ENCODE measurements at regions not wholly inside any gene's neighbourhood (a gene's known extent, or its start where the extent isn't known, plus 50 kb on each side); places are given as distances from the start of the nearest gene placed in this dataset.

DNA sequence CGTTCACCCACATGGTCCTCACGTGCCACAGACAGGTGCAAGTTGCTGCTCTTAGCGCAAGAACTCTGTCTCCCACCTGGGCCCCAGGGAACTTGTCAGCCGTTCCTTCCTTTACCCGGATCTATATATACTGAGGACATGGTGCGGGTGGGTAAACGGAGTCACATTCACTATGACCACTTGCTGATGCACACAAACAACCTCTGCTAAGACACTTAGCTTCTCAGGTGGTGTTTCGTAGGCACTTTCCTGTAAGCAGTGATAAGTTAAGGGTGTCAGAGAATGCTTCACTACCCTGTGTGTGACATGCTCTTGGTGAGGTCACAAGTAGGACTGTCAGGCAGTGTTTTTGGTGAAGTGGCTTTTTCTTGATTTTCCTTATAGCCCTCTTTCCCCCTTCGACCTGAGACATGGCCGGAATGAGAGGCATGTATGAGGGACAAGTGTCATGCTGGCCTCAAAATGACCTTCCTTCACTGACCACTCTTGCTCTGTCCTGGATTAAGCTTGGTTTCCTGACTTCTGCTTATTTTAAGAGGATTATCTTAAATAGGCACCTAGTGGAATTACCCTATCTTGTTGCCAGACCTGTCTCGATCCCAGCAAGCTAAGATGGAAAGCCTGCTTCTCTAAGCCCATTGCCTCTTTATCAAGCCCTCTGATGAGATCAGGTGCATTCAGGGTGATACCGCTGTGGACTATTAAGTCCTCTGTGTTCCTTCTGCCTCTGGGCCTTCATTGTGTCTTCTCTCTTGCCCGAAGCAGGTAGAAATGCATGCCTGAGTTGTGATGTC is 97.1 kb upstream of the CELF4 start:
- DNase-seq = no peak

- no peak for DNase-seq
Observed at GRCh38 chr18:37662099-37662498, 96.5 kb upstream of the CELF4 start.

DNA sequence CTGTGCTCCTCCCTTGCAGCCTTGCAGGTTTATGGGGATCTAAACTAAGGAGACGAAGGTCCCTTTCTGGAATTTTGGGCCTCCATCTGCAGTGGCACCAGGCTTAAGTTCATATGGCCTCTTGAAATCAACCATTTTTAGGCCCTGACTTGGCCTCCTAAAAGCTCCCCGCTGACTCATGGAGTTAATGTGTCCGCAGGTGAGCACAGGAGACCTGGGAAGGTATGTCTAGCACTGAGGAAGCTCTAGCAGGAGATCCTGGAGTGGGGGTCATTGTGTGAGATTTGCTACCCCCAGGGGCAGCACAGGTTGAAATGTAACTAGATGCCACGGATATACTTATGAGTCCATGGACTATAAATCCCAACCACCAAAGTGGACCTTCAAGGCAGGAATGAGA is 95.9 kb upstream of the CELF4 start:
- DNase-seq = no peak

GRCh38 chr18:37661061-37661460 is 95.5 kb upstream of the CELF4 start:
- no peak for DNase-seq

DNA sequence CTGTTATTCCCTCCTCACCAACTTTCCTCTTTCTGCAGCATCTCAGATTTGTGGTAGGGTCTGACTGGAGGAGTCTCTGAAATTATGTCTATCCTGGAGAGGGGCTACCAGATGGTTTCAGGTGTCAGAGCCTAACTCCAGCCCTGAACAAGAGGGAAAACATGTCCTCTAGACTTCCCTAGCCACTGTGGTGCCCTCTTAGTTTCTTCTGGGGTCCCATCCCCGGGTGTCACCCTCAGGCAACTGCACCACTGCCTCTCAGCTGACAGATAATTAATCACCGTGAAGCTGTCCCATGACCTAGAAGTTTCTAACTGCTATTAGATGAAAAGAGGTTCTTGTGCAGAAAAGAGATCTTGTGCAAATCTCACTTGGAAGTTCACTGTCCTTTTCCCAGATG is 95.1 kb upstream of the CELF4 start:
- no peak for DNase-seq

- no peak for DNase-seq
Observed at GRCh38 chr18:37659906-37660305, 94.3 kb upstream of the CELF4 start.

DNA sequence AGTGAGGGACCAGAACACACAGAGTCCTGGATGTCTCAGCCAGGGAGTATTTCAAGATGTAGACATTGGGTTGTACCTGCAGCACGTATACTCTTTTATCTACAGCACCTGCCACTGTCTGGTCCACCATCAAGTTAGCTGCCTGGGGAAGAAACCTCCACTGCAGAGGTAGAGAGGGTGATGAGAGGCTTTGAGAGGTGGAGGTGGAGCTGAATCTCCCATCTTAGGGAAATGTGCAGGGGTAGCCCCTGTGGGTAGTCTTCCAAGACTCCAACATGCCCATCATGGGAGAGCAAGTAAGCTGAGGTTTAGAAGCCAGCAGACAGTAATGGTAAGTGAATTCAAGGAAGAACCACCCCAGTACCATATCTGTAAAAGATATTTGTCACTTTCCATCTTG is 93.3 kb upstream of the CELF4 start:
- no peak for DNase-seq

- DNase-seq = no peak
Observed at GRCh38 chr18:37657493-37657892, 91.9 kb upstream of the CELF4 start.

DNA sequence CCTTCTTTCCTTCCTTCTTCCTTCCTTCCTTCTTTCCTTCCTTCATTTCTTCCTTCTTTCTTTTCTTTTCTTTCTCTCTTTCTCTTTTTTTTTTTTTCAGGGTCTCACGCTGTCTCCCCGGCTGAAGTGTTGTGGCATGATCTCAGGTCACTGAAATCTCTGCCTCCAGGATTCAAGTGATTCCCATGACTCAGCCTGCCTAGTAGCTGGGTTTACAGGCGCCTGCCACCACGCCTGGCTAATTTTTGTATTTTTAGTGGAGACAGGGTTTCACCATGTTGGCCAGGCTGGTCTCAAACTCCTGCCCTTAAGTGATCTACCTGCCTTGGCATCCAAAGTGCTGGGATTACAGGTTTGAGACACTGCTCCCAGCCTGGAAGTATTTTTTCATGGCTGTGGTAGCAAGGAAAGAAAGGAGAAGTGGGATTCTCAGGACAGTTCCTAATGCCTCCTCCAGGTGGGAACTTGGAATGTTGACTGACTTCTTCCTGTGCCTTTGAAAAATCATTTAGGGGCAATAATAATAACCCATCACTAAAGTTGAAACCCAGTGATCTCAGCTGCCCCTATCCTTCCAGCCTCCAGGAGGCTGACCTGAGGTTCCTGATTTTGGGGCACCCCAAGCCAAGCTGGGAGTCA is 89.3 kb upstream of the CELF4 start:
- no peak for DNase-seq

DNA sequence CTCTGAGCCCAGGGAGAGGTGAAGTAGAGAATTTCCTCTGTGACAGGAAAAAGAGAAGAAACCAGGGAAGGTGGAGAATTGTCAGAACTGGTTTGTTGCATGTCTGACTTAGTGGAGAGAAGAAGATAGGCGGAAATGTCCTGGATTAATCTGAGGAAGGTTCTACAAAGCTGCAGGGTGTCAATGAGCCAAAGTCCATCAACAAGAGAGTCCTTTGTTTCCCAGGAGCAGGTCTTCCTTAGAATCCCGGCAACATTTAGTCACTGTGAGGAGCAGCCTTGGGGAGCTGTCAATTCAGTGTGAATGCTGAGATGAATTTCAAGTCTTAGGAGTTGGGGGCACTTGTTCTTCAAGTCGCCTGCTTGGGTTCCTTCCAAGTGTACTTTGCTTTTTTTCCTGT is 88.4 kb upstream of the CELF4 start:
- no peak for DNase-seq

DNA sequence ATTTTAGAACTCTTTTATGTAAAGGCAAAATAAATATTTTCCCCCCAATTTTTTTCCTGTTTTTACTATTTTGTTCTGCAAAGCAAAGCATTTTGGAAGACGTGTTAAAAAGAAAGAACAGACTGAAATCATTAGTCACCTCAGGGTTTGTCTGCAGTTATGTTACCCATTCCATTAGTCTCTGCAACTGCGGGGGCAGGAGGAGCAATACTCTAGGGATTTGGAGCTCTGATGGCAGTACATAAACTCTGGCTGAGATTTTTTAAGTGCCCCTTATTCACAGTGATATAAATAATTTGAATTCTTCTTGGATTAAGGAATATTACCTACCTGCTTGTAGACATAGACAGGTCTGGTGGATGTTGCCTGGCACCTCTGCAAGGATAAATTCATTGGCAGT is 88.0 kb upstream of the CELF4 start:
- DNase-seq = no peak

DNA sequence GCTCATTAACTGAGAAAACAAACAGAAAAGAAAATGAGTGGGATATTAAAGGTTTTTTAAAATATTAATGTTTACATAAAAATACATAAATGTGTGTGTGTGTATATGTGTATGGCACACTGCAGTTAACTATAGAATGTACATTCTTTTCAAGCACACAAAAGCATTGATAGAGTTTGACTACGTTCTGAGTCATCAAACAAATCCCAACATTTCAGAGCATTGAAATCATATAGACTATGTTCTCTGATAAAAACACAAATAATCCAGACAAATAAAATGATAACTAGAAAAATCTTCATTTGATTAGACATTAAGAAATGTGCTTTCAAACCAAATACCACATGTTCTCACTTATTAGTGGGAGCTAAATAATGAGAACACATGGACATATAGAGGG is 84.3 kb upstream of the CELF4 start:
- no peak for DNase-seq

DNA sequence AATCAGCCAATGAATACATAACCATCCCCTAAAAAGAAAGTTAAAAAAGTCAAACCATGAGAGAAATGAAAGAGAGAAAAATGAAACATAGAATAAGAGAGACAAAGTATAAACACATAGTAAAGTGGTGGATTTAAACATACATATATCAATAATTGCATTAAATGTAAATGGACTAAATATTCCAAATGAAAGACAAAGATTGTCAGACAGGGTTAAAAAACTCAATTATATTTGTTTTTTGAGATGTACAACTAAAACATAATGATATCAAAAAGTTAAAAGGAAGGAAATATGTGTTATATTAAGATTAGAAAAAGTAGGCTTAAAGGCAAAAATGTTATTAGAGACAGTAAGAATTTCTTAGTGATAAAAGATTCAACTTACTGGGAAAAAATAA is 83.8 kb upstream of the CELF4 start:
- no peak for DNase-seq

GRCh38 chr18:37641573-37641972 is 76.0 kb upstream of the CELF4 start:
- no peak for DNase-seq

DNA sequence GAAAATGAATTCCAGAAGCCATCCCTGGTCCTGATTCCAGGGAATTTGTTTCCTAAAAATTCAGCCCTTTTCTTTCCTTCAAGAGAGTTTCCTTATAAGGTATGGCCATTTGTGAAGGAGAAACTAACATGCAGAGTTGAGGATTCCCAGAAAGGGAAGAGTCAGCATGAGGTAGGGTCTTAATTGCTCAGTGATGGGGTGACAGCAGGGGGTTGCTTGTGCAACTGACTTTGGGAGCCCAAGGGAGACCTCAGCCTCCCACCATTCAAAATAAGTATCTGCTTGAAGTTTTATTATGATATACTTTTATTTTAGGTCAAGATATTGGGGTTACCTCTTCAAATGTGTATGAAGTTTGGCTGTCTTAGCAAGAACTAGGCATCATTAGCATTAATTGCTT is 74.9 kb upstream of the CELF4 start:
- no peak for DNase-seq

- no peak for DNase-seq
Observed at GRCh38 chr18:37639846-37640245, 74.2 kb upstream of the CELF4 start.

DNA sequence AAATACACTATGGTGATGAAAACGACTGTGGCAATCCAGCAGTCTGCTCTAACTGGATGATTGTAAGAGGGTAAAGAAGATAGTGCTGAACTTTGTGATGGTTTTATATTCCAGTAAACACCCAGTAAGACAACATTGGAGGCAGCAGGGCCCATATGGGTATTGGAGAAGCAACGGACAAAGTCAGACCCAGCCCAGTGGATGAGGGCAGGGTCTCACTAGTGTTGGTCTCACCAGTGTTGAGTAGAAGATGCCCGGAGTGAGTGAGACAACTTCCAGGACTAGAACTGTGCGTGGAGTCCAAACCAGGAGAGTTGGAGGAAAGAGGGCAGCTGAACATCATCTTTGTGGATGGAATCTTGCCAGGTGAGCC is 71.9 kb upstream of the CELF4 start:
- no peak for DNase-seq

DNA sequence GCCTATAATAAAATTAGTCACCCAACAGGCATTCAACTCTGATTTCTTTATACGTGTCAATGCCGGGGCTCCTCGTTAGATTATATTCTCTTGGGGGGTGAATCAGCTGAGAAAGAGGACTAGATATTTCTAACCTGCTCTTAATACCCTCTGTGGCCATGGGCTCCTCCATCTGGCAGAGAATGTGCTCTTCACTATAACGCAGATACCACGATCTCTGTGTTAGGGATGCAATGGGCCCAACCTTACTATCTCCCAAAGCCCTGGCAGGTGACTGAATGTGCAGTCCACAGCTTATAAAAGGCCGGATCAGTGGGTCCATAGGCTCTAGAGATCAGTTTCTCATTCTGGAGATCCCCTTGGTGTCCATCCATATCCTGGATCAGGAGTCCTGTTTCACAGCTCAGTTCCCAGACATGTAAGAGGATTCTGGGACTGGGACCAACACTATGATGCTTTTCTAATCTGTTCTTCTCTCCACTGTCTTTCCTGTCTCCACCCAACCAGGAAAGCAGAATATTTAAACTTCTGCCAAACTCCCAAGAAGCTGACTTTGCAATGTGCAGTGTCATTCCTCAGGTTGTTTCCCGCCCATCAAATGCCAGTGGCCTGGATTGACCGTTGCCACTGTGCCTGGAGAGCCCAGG is 71.4 kb upstream of the CELF4 start:
- no peak for DNase-seq

GRCh38 chr18:37634516-37634915 is 68.9 kb upstream of the CELF4 start:
- DNase-seq = no peak

- DNase-seq = no peak
Observed at GRCh38 chr18:37631422-37631821, 65.8 kb upstream of the CELF4 start.

- no peak for DNase-seq
Observed at GRCh38 chr18:37630334-37630733, 64.7 kb upstream of the CELF4 start.

GRCh38 chr18:37628470-37629220 is 63.0 kb upstream of the CELF4 start:
- no peak for DNase-seq

DNA sequence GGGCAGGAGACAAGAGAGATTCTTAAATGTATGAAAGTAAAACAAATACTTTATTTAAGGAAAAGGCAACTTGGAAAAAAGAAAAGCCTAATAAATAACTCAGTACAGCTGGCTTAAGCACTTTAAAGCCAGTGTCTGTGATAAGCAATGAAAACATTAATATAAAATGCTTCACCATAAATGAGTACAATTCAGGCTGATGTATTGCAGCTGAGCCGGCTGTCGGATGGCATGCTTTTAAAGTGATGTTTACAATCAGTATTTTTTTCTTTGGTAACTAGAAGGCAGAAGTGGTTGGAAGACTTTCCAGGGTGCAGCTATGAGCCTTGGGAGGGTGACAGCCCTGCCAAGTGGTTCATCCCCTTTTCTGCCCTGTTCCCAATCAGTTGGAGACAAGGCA is 58.7 kb upstream of the CELF4 start:
- DNase-seq = no peak

DNA sequence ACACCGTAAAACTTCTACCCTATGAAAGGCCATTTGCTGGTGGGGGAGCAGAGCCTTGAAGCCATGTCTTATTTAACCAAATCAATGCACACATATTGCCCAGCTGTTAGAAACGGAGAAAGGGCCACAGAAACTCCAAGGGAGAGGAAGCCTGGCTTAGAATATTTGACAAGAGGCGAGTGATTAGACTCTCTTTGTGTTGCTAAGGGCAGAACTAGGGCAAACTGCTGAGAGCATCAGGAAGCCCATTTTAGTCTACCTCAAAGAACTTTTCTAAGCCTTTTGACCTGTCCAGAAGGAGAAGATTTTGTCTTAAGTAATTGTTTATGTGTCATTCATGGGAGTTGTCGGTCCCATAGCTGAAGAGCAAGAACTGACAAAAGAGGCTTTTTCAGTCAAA is 54.4 kb upstream of the CELF4 start:
- no peak for DNase-seq

All from hematopoietic multipotent progenitor cell treated with erythropoietin and hydrocortisone succinate and interleukin-3 and kit ligand, for 8 days (in vitro differentiated cells).